GM23248 (cell line): ENCODE measurements at regions not wholly inside any gene's neighbourhood (a gene's known extent, or its start where the extent isn't known, plus 50 kb on each side); places are given as distances from the start of the nearest gene placed in this dataset.

Source experiments
- DNase-seq: peaks from one replicate; pipeline ENCODE4 v3.0.0-alpha.2; 2015
- H2AFZ ChIP-seq: fragments of 200-600 bp; sonication (generic); 2 replicates; pipeline ENCODE4 v1.6.1; 2016; ENCODE audit warnings: antibody characterized with exemption
- H3F3A ChIP-seq: fragments of 200-600 bp; sonication (generic); 2 replicates; pipeline ENCODE4 v1.6.1; 2016; ENCODE audit warnings: mild to moderate bottlenecking, antibody characterized with exemption, mixed run types; ENCODE audit not compliant: insufficient read depth
- H3K27ac ChIP-seq: fragments of 200-600 bp; sonication (generic); 2 replicates; pipeline ENCODE4 v1.5.1; 2016; ENCODE audit warnings: mild to moderate bottlenecking
- H3K27me3 ChIP-seq: fragments of 200-600 bp; sonication (generic); replicated peaks from 2 replicates; pipeline ENCODE4 v1.6.1; 2016; ENCODE audit warnings: mild to moderate bottlenecking; ENCODE audit not compliant: insufficient read depth
- H3K36me3 ChIP-seq: fragments of 200-600 bp; sonication (generic); 2 replicates; pipeline ENCODE4 v1.6.1; 2016; ENCODE audit warnings: low read depth, mild to moderate bottlenecking
- H3K4me1 ChIP-seq: fragments of 200-600 bp; sonication (generic); 2 replicates; pipeline ENCODE4 v1.6.1; 2016; ENCODE audit warnings: mild to moderate bottlenecking; ENCODE audit not compliant: insufficient read depth
- H3K4me2 ChIP-seq: fragments of 200-600 bp; sonication (generic); one replicate; pipeline ENCODE4 v1.6.1; 2016; ENCODE audit warnings: mild to moderate bottlenecking; ENCODE audit not compliant: unreplicated experiment
- H3K4me3 ChIP-seq: fragments of 200-600 bp; sonication (generic); 2 replicates; pipeline ENCODE4 v1.5.1; 2016; ENCODE audit warnings: mild to moderate bottlenecking
- H3K79me2 ChIP-seq: fragments of 200-600 bp; sonication (generic); 2 replicates; pipeline ENCODE4 v1.6.1; 2016; ENCODE audit warnings: mild to moderate bottlenecking; ENCODE audit not compliant: insufficient read depth
- H3K9ac ChIP-seq: fragments of 200-600 bp; sonication (generic); 2 replicates; pipeline ENCODE4 v1.6.1; 2016; ENCODE audit warnings: mild to moderate bottlenecking
- H3K9me2 ChIP-seq: fragments of 200-600 bp; sonication (generic); 2 replicates; pipeline ENCODE4 v1.6.1; 2016; ENCODE audit warnings: mixed run types, mild to moderate bottlenecking, moderate library complexity; ENCODE audit not compliant: insufficient read depth
- H3K9me3 ChIP-seq: fragments of 200-600 bp; sonication (generic); one replicate; pipeline ENCODE4 v1.6.1; 2017; ENCODE audit warnings: low read depth
- H4K20me1 ChIP-seq: fragments of 200-600 bp; sonication (generic); 2 replicates; pipeline ENCODE4 v1.6.0; 2016; ENCODE audit not compliant: insufficient read depth
- EZH2 ChIP-seq: fragments of 200-600 bp; sonication (generic); IDR thresholded peaks from 2 replicates; pipeline ENCODE4 v1.6.1; 2018; ENCODE audit warnings: antibody characterized with exemption, mild to moderate bottlenecking; ENCODE audit not compliant: insufficient read depth, poor library complexity, severe bottlenecking
- EZH2phosphoT487 ChIP-seq: fragments of 200-600 bp; sonication (generic); IDR thresholded peaks from 2 replicates; pipeline ENCODE4 v1.6.1; 2018; ENCODE audit warnings: antibody characterized with exemption, moderate library complexity, mild to moderate bottlenecking, low read depth; ENCODE audit not compliant: insufficient read depth
- WGBS, 2 experiments: methylation state at CpG; one replicate each; pipeline ENCODE4 v1.1.6; 2015 to 2017; ENCODE audit warnings: low lambda C conversion rate in 2 of 2, low coverage in 1 of 2; ENCODE audit errors: missing lambda C conversion rate in 2 of 2; 5-methylcytosine and 5-hydroxymethylcytosine counted together
- in situ Hi-C: fragments of 300-500 bp; cut with MboI; formaldehyde crosslinking; loops from 2 replicates; pipeline ENCODE4 v1.15.0; 2020

DNA sequence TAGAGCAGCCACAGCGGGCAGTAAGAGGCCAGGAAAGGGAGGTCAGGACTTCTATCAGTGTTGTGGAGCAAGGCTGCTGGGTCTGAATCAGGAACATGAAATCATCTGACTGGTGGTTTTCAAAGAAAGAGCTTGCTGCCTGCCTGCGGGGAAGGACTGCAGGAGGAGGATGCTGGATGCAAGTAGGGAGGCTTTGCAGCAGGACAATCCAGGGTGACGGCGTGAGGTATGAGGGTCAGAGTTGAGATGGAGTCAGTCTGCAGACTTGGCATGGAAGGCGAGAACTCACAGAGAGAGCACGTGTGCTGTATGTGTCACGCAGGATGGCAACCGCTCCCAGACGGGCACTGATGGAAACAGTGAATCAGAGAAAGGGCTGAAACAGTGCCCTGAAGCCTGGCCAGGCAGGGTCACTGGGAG, 59.2 kb upstream of the CD93 start:
- Histone ChIP-seq H3K4me3 (no peak overlapping the region), H3F3A (peaks cover 72% of the 10 kb centered on the region), H3K27me3 (no peaks in the 10 kb centered on the region), H3K9me3 (no peaks in the 10 kb centered on the region), H3K4me1 (peaks cover 77% of the 10 kb centered on the region), H3K9me2 (no peaks in the 10 kb centered on the region), H3K27ac (peak overlapping the region; percentile 97), H4K20me1 (no peaks in the 10 kb centered on the region), H3K36me3 (no peaks in the 10 kb centered on the region), H2AFZ (peak overlapping the region; percentile 19; the same call in 1 of the 2 replicates), H3K4me2 (peak overlapping the region; percentile 62), H3K79me2 (no peaks in the 10 kb centered on the region), H3K9ac (peak overlapping the region; percentile 78)
- WGBS, 2 experiments: 2 to 3% methylated on average over 9 of the region's 9 CpGs
- in situ Hi-C loops: no loop called here
- peak; percentile 98 for DNase-seq
- TF ChIP-seq EZH2 (no peak), EZH2phosphoT487 (no peak)

GRCh38 chr20:23144856-23145255, 58.7 kb upstream of the CD93 start:
- no peaks in the 10 kb centered on the region for H3K36me3 ChIP-seq
- H3K9me3 ChIP-seq: no peaks in the 10 kb centered on the region
- H3K9ac ChIP-seq: peak overlapping the region; percentile 78
- TF ChIP-seq EZH2phosphoT487: no peak
- TF ChIP-seq EZH2: no peak
- H3K27me3 ChIP-seq: no peaks in the 10 kb centered on the region
- H3K9me2 ChIP-seq: no peaks in the 10 kb centered on the region
- peak overlapping the region; percentile 19; the same call in 1 of the 2 replicates for H2AFZ ChIP-seq
- H3K79me2 ChIP-seq: no peaks in the 10 kb centered on the region
- WGBS, 2 experiments: 35 to 38% methylated on average over 7 of the region's 7 CpGs
- H3K4me2 ChIP-seq: peak overlapping the region; percentile 62
- in situ Hi-C loops: no loop called here
- H4K20me1 ChIP-seq: no peaks in the 10 kb centered on the region
- H3F3A ChIP-seq: peaks cover 72% of the 10 kb centered on the region
- peak overlapping the region; percentile 97 for H3K27ac ChIP-seq
- peaks cover 76% of the 10 kb centered on the region for H3K4me1 ChIP-seq
- H3K4me3 ChIP-seq: no peak overlapping the region
- DNase-seq: no peak

- Histone ChIP-seq H3K4me3 (no peak overlapping the region), H3K36me3 (no peaks in the 10 kb centered on the region), H3K9me3 (no peaks in the 10 kb centered on the region), H4K20me1 (no peaks in the 10 kb centered on the region), H2AFZ (no peak overlapping the region), H3K9ac (peak overlapping the region; percentile 78; the same call in 1 of the 2 replicates), H3K4me1 (peaks cover 69% of the 10 kb centered on the region), H3F3A (peaks cover 66% of the 10 kb centered on the region), H3K79me2 (no peaks in the 10 kb centered on the region), H3K9me2 (no peaks in the 10 kb centered on the region), H3K27me3 (no peaks in the 10 kb centered on the region), H3K4me2 (peak overlapping the region; percentile 62), H3K27ac (peak overlapping the region; percentile 97)
- TF ChIP-seq EZH2: no peak
- TF ChIP-seq EZH2phosphoT487: no peak
- 93 to 94% methylated on average over 8 of the region's 8 CpGs for WGBS, 2 experiments
- DNase-seq: no peak
- in situ Hi-C loops: no loop called here
Observed at GRCh38 chr20:23143986-23144690, 58.0 kb upstream of the CD93 start.

GRCh38 chr20:23143098-23143497, 57.0 kb upstream of the CD93 start:
- DNase-seq: peak; percentile 93
- Histone ChIP-seq H4K20me1 (no peaks in the 10 kb centered on the region), H3F3A (peaks cover 55% of the 10 kb centered on the region), H3K79me2 (no peaks in the 10 kb centered on the region), H3K9ac (peak overlapping the region; percentile 71), H3K9me2 (no peaks in the 10 kb centered on the region), H3K4me1 (peaks cover 58% of the 10 kb centered on the region), H3K9me3 (no peaks in the 10 kb centered on the region), H3K4me2 (peak overlapping the region; percentile 78), H3K27me3 (no peaks in the 10 kb centered on the region), H3K4me3 (peak overlapping the region; percentile 34), H3K27ac (peak overlapping the region; percentile 84), H3K36me3 (no peaks in the 10 kb centered on the region), H2AFZ (peak overlapping the region; percentile 40; the same call in 1 of the 2 replicates)
- WGBS, 2 experiments: 0 to 1% methylated on average over 5 of the region's 5 CpGs
- TF ChIP-seq EZH2phosphoT487 (no peak), EZH2 (no peak)
- in situ Hi-C loops: no loop called here
